ENCODE measurements at regions not wholly inside any gene's neighbourhood (a gene's known extent, or its start where the extent isn't known, plus 50 kb on each side); places are given as distances from the start of the nearest gene placed in this dataset.

DNA sequence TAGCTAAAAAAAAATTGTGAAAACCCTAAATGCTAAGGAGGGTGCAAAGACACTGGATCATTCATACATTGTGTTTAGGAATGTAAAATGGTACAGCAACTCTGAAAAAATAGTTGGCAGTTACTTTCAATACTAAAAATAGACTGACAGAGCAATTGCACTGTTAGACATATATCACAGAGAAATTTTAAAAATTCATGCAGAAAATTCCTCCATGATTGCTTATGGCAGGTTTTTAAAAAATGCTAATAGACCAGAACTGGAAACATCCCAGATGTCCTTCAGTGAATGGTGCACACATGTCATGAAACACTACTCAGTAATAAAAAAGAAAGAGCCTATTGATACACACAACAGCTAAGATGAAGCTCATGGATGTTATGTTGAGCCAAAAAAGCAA lies 349.8 kb upstream of the DAB2 start:
- Histone ChIP-seq H3K9me3 (ENCODE audit: low read length) (no peaks in the 10 kb centered on the region), H3K4me2 (ENCODE audit: low read length) (no peak overlapping the region), H3K4me1 (ENCODE audit: insufficient read depth, low read length, severe bottlenecking) (no peaks in the 10 kb centered on the region), H3K9ac (ENCODE audit: low read length) (no peak overlapping the region), H3K9me2 (ENCODE audit: low read depth, low read length) (no peaks in the 10 kb centered on the region), H3K27me3 (ENCODE audit: insufficient read depth, low read length) (no peaks in the 10 kb centered on the region), H3K4me3 (ENCODE audit: low read depth, low read length, poor library complexity, severe bottlenecking) (no peak overlapping the region), H2AFZ (ENCODE audit: low read length) (no peak overlapping the region), H3K36me3 (ENCODE audit: insufficient read depth, low read length) (no peaks in the 10 kb centered on the region), H3F3A (ENCODE audit: insufficient read depth, low read length) (no peaks in the 10 kb centered on the region), H3K27ac (ENCODE audit: low read depth, low read length, poor library complexity, severe bottlenecking) (no peak overlapping the region), H4K20me1 (ENCODE audit: insufficient read depth, low read length) (no peaks in the 10 kb centered on the region), H3K79me2 (ENCODE audit: insufficient read depth, low read length) (no peaks in the 10 kb centered on the region)
- TF ChIP-seq, protein P1, sequence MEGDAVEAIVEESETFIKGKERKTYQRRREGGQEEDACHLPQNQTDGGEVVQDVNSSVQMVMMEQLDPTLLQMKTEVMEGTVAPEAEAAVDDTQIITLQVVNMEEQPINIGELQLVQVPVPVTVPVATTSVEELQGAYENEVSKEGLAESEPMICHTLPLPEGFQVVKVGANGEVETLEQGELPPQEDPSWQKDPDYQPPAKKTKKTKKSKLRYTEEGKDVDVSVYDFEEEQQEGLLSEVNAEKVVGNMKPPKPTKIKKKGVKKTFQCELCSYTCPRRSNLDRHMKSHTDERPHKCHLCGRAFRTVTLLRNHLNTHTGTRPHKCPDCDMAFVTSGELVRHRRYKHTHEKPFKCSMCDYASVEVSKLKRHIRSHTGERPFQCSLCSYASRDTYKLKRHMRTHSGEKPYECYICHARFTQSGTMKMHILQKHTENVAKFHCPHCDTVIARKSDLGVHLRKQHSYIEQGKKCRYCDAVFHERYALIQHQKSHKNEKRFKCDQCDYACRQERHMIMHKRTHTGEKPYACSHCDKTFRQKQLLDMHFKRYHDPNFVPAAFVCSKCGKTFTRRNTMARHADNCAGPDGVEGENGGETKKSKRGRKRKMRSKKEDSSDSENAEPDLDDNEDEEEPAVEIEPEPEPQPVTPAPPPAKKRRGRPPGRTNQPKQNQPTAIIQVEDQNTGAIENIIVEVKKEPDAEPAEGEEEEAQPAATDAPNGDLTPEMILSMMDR (IDR thresholded peaks at IDR 0.05; ENCODE audit: low read length) = no peak
- TF ChIP-seq EZH2 (IDR thresholded peaks at IDR 0.05; ENCODE audit: borderline replicate concordance, low read length) = no peak

DNA sequence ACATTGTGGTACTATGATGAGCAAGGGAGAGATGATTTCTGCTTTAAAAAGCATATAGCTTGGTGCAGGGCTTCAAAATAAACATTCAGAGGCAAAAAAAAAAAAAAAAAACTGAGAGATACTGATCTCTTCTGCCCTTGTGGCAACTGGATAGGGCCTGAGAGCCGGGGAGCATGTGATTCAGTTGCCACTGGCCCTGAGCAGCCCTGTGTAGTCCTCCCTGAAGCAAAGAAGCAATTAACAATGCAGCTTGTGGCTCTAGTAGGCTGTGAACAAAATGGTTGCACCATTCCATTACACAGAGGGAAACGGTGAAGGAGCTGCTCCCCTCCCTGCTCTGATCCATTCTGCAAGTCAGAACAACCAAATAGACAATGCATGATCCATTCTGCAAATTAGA lies 347.5 kb upstream of the DAB2 start:
- H2AFZ ChIP-seq (ENCODE audit: low read length) = no peak overlapping the region
- H3K9ac ChIP-seq (ENCODE audit: low read length) = no peak overlapping the region
- no peaks in the 10 kb centered on the region for H4K20me1 ChIP-seq (ENCODE audit: insufficient read depth, low read length)
- no peaks in the 10 kb centered on the region for H3F3A ChIP-seq (ENCODE audit: insufficient read depth, low read length)
- H3K27ac ChIP-seq (ENCODE audit: low read depth, low read length, poor library complexity, severe bottlenecking) = no peak overlapping the region
- H3K4me1 ChIP-seq (ENCODE audit: insufficient read depth, low read length, severe bottlenecking) = no peaks in the 10 kb centered on the region
- H3K4me3 ChIP-seq (ENCODE audit: low read depth, low read length, poor library complexity, severe bottlenecking) = no peak overlapping the region
- no peaks in the 10 kb centered on the region for H3K27me3 ChIP-seq (ENCODE audit: insufficient read depth, low read length)
- H3K36me3 ChIP-seq (ENCODE audit: insufficient read depth, low read length) = no peaks in the 10 kb centered on the region
- no peak for TF ChIP-seq EZH2 (IDR thresholded peaks at IDR 0.05; ENCODE audit: borderline replicate concordance, low read length)
- TF ChIP-seq, protein P1 (IDR thresholded peaks at IDR 0.05; ENCODE audit: low read length) = no peak
- no peak overlapping the region for H3K4me2 ChIP-seq (ENCODE audit: low read length)
- H3K79me2 ChIP-seq (ENCODE audit: insufficient read depth, low read length) = no peaks in the 10 kb centered on the region
- no peaks in the 10 kb centered on the region for H3K9me2 ChIP-seq (ENCODE audit: low read depth, low read length)
- no peaks in the 10 kb centered on the region for H3K9me3 ChIP-seq (ENCODE audit: low read length)

- no peaks in the 10 kb centered on the region for H3K4me1 ChIP-seq (ENCODE audit: insufficient read depth, low read length, severe bottlenecking)
- no peak overlapping the region for H3K9ac ChIP-seq (ENCODE audit: low read length)
- no peaks in the 10 kb centered on the region for H3K9me2 ChIP-seq (ENCODE audit: low read depth, low read length)
- H3K27ac ChIP-seq (ENCODE audit: low read depth, low read length, poor library complexity, severe bottlenecking) = no peak overlapping the region
- no peak overlapping the region for H2AFZ ChIP-seq (ENCODE audit: low read length)
- no peaks in the 10 kb centered on the region for H3K79me2 ChIP-seq (ENCODE audit: insufficient read depth, low read length)
- H3K4me3 ChIP-seq (ENCODE audit: low read depth, low read length, poor library complexity, severe bottlenecking) = no peak overlapping the region
- H3K4me2 ChIP-seq (ENCODE audit: low read length) = no peak overlapping the region
- no peaks in the 10 kb centered on the region for H4K20me1 ChIP-seq (ENCODE audit: insufficient read depth, low read length)
- no peaks in the 10 kb centered on the region for H3F3A ChIP-seq (ENCODE audit: insufficient read depth, low read length)
- no peak for TF ChIP-seq EZH2 (IDR thresholded peaks at IDR 0.05; ENCODE audit: borderline replicate concordance, low read length)
- TF ChIP-seq, protein P1 (IDR thresholded peaks at IDR 0.05; ENCODE audit: low read length) = no peak
- no peaks in the 10 kb centered on the region for H3K27me3 ChIP-seq (ENCODE audit: insufficient read depth, low read length)
- no peaks in the 10 kb centered on the region for H3K9me3 ChIP-seq (ENCODE audit: low read length)
- no peaks in the 10 kb centered on the region for H3K36me3 ChIP-seq (ENCODE audit: insufficient read depth, low read length)
Observed at GRCh38 chr5:39767916-39768315, 343.1 kb upstream of the DAB2 start.
